ENCODE measurements at regions not wholly inside any gene's neighbourhood (a gene's known extent, or its start where the extent isn't known, plus 50 kb on each side); places are given as distances from the start of the nearest gene placed in this dataset.
"Not testable (repeated sequence)": the region's sequence is repeated elsewhere in the genome, so short reads cannot be mapped to it uniquely, and the experiment has no call there.

GRCh38 chrX:104391906-104392305 is 137.2 kb upstream of the ESX1 start:
- Histone ChIP-seq H3K36me3 (no peaks in the 10 kb centered on the region), H3K27ac (no peak overlapping the region), H3K4me3 (no peak overlapping the region), H3K4me1 (no peaks in the 10 kb centered on the region), H3K27me3 (no peaks in the 10 kb centered on the region), H3K9me3 (no peaks in the 10 kb centered on the region)
- DNase-seq, result no peak
- intact Hi-C loops (cut with DNase I; ENCODE audit: low total_unique reads), result no loop called here
- TF ChIP-seq CTCF (IDR thresholded peaks at IDR 0.05), result no peak

GRCh38 chrX:104376937-104377336 is 122.2 kb upstream of the ESX1 start:
- TF ChIP-seq CTCF (IDR thresholded peaks at IDR 0.05), result no peak
- Histone ChIP-seq H3K27me3 (no peaks in the 10 kb centered on the region), H3K27ac (no peak overlapping the region), H3K4me3 (no peak overlapping the region), H3K4me1 (no peaks in the 10 kb centered on the region), H3K9me3 (no peaks in the 10 kb centered on the region), H3K36me3 (no peaks in the 10 kb centered on the region)
- intact Hi-C loops (cut with DNase I; ENCODE audit: low total_unique reads), result no loop called here
- DNase-seq, result no peak

GRCh38 chrX:104372547-104372946 is 117.8 kb upstream of the ESX1 start:
- DNase-seq, result no peak
- Histone ChIP-seq H3K4me3 (no peak overlapping the region), H3K27ac (no peak overlapping the region), H3K9me3 (no peaks in the 10 kb centered on the region), H3K36me3 (no peaks in the 10 kb centered on the region), H3K27me3 (no peaks in the 10 kb centered on the region), H3K4me1 (no peaks in the 10 kb centered on the region)
- no peak for TF ChIP-seq CTCF (IDR thresholded peaks at IDR 0.05)
- intact Hi-C loops (cut with DNase I; ENCODE audit: low total_unique reads), result no loop called here

GRCh38 chrX:104370089-104370488 is 115.4 kb upstream of the ESX1 start:
- no peaks in the 10 kb centered on the region for H3K27me3 ChIP-seq
- H3K9me3 ChIP-seq, result no peaks in the 10 kb centered on the region
- H3K4me3 ChIP-seq, result no peak overlapping the region
- intact Hi-C loops (cut with DNase I; ENCODE audit: low total_unique reads), result no loop called here
- no peaks in the 10 kb centered on the region for H3K4me1 ChIP-seq
- H3K36me3 ChIP-seq, result no peaks in the 10 kb centered on the region
- DNase-seq, result no peak
- no peak for TF ChIP-seq CTCF (IDR thresholded peaks at IDR 0.05)
- H3K27ac ChIP-seq, result no peak overlapping the region

GRCh38 chrX:104360774-104361173 is 106.0 kb upstream of the ESX1 start:
- H3K27ac ChIP-seq; DNase-seq; H3K36me3 ChIP-seq; H3K27me3 ChIP-seq; H3K9me3 ChIP-seq; intact Hi-C loops (cut with DNase I; ENCODE audit: low total_unique reads); H3K4me3 ChIP-seq; H3K4me1 ChIP-seq: not testable (repeated sequence)

- no peak for TF ChIP-seq CTCF (IDR thresholded peaks at IDR 0.05)
Measured at GRCh38 chrX:104359124-104359523, 104.4 kb upstream of the ESX1 start.

More at GRCh38 chrX:104359124-104359523, 104.4 kb upstream of the ESX1 start:
- H3K27ac ChIP-seq, result no peak overlapping the region
- no peaks in the 10 kb centered on the region for H3K27me3 ChIP-seq
- H3K36me3 ChIP-seq, result no peaks in the 10 kb centered on the region
- no peaks in the 10 kb centered on the region for H3K9me3 ChIP-seq
- intact Hi-C loops (cut with DNase I; ENCODE audit: low total_unique reads), result no loop called here
- H3K4me1 ChIP-seq, result no peaks in the 10 kb centered on the region
- no peak overlapping the region for H3K4me3 ChIP-seq
- no peak for DNase-seq

Measured in tibial artery (tissue), 4 donors.